ENCODE measurements at regions not wholly inside any gene's neighbourhood (a gene's known extent, or its start where the extent isn't known, plus 50 kb on each side); places are given as distances from the start of the nearest gene placed in this dataset.
A peak's percentile ranks its signal among the peaks of the same experiment; 100 is the strongest.
"Not testable (repeated sequence)": the region's sequence is repeated elsewhere in the genome, so short reads cannot be mapped to it uniquely, and the experiment has no call there.

GRCh38 chr15:53189860-53190259, 399.7 kb upstream of the ONECUT1 start:
- H3K27ac ChIP-seq (ENCODE audit: low read depth in 1 of 3, low read length in 2 of 3), result no peak overlapping the region
- 54 to 62% (median 61%) methylated on average over 4 of the region's 4 CpGs for WGBS, 3 donors
- H3K4me3 ChIP-seq (ENCODE audit: low read depth in 1 of 3, low read length in 3 of 3), result no peak overlapping the region
- H3K36me3 ChIP-seq (ENCODE audit: control insufficient read depth in 3 of 3, insufficient read depth in 2 of 3, low read depth in 1 of 3, low read length in 3 of 3), result no peaks in the 10 kb centered on the region
- no peak for DNase-seq
- H3K9me3 ChIP-seq (ENCODE audit: control insufficient read depth in 2 of 2, insufficient read depth in 1 of 2, low read depth in 1 of 2, low read length in 1 of 2), result no peaks in the 10 kb centered on the region
- H3K4me1 ChIP-seq (ENCODE audit: control insufficient read depth in 3 of 3, insufficient read depth in 2 of 3, low read depth in 1 of 3, low read length in 2 of 3), result no peaks in the 10 kb centered on the region
- no peak for FAIRE-seq
- no peaks in the 10 kb centered on the region for H3K27me3 ChIP-seq (ENCODE audit: control insufficient read depth in 3 of 3, insufficient read depth in 3 of 3, low read length in 3 of 3)

- not testable (repeated sequence) for H3K27me3 ChIP-seq (ENCODE audit: control insufficient read depth in 3 of 3, insufficient read depth in 3 of 3, low read length in 3 of 3); FAIRE-seq; H3K36me3 ChIP-seq (ENCODE audit: control insufficient read depth in 3 of 3, insufficient read depth in 2 of 3, low read depth in 1 of 3, low read length in 3 of 3); H3K9me3 ChIP-seq (ENCODE audit: control insufficient read depth in 2 of 2, insufficient read depth in 1 of 2, low read depth in 1 of 2, low read length in 1 of 2); H3K4me1 ChIP-seq (ENCODE audit: control insufficient read depth in 3 of 3, insufficient read depth in 2 of 3, low read depth in 1 of 3, low read length in 2 of 3); H3K27ac ChIP-seq (ENCODE audit: low read depth in 1 of 3, low read length in 2 of 3); DNase-seq; H3K4me3 ChIP-seq (ENCODE audit: low read depth in 1 of 3, low read length in 3 of 3)
- 85 to 88% (median 85%) methylated on average over 9 of the region's 9 CpGs for WGBS, 3 donors
Observed at GRCh38 chr15:53183449-53183848, 393.3 kb upstream of the ONECUT1 start.

GRCh38 chr15:53171571-53171970, 381.4 kb upstream of the ONECUT1 start:
- Histone ChIP-seq H3K4me3 (ENCODE audit: low read depth in 1 of 3, low read length in 3 of 3) (no peak overlapping the region), H3K4me1 (ENCODE audit: control insufficient read depth in 3 of 3, insufficient read depth in 2 of 3, low read depth in 1 of 3, low read length in 2 of 3) (no peaks in the 10 kb centered on the region), H3K27me3 (ENCODE audit: control insufficient read depth in 3 of 3, insufficient read depth in 3 of 3, low read length in 3 of 3) (no peaks in the 10 kb centered on the region), H3K36me3 (ENCODE audit: control insufficient read depth in 3 of 3, insufficient read depth in 2 of 3, low read depth in 1 of 3, low read length in 3 of 3) (no peaks in the 10 kb centered on the region), H3K27ac (ENCODE audit: low read depth in 1 of 3, low read length in 2 of 3) (no peak overlapping the region), H3K9me3 (ENCODE audit: control insufficient read depth in 2 of 2, insufficient read depth in 1 of 2, low read depth in 1 of 2, low read length in 1 of 2) (no peaks in the 10 kb centered on the region)
- no peak for DNase-seq
- no peak for FAIRE-seq
- WGBS, 3 donors, result 75 to 88% (median 79%) methylated on average over 1 of the region's 1 CpG

GRCh38 chr15:53166684-53167201, 376.6 kb upstream of the ONECUT1 start:
- DNase-seq (no peak), FAIRE-seq (no peak)
- no peaks in the 10 kb centered on the region for H3K4me1 ChIP-seq (ENCODE audit: control insufficient read depth in 3 of 3, insufficient read depth in 2 of 3, low read depth in 1 of 3, low read length in 2 of 3)
- H3K27me3 ChIP-seq (ENCODE audit: control insufficient read depth in 3 of 3, insufficient read depth in 3 of 3, low read length in 3 of 3), result no peaks in the 10 kb centered on the region
- 57 to 62% (median 59%) methylated on average over 2 of the region's 2 CpGs for WGBS, 3 donors
- peak overlapping the region in 1 of 3 donors; percentile 33 for H3K27ac ChIP-seq (ENCODE audit: low read depth in 1 of 3, low read length in 2 of 3)
- H3K9me3 ChIP-seq (ENCODE audit: control insufficient read depth in 2 of 2, insufficient read depth in 1 of 2, low read depth in 1 of 2, low read length in 1 of 2), result no peaks in the 10 kb centered on the region
- no peak overlapping the region for H3K4me3 ChIP-seq (ENCODE audit: low read depth in 1 of 3, low read length in 3 of 3)
- H3K36me3 ChIP-seq (ENCODE audit: control insufficient read depth in 3 of 3, insufficient read depth in 2 of 3, low read depth in 1 of 3, low read length in 3 of 3), result no peaks in the 10 kb centered on the region

GRCh38 chr15:53165988-53166683, 376.0 kb upstream of the ONECUT1 start:
- FAIRE-seq (no peak), DNase-seq (peak in 1 of 2 donors; percentile 11)
- Histone ChIP-seq H3K27me3 (ENCODE audit: control insufficient read depth in 3 of 3, insufficient read depth in 3 of 3, low read length in 3 of 3) (no peaks in the 10 kb centered on the region), H3K4me1 (ENCODE audit: control insufficient read depth in 3 of 3, insufficient read depth in 2 of 3, low read depth in 1 of 3, low read length in 2 of 3) (no peaks in the 10 kb centered on the region), H3K9me3 (ENCODE audit: control insufficient read depth in 2 of 2, insufficient read depth in 1 of 2, low read depth in 1 of 2, low read length in 1 of 2) (no peaks in the 10 kb centered on the region), H3K4me3 (ENCODE audit: low read depth in 1 of 3, low read length in 3 of 3) (no peak overlapping the region), H3K36me3 (ENCODE audit: control insufficient read depth in 3 of 3, insufficient read depth in 2 of 3, low read depth in 1 of 3, low read length in 3 of 3) (no peaks in the 10 kb centered on the region), H3K27ac (ENCODE audit: low read depth in 1 of 3, low read length in 2 of 3) (peak overlapping the region in 1 of 3 donors; percentile 33)
- WGBS, 3 donors, result 73 to 81% (median 75%) methylated on average over 7 of the region's 7 CpGs

- no peak overlapping the region for H3K27ac ChIP-seq (ENCODE audit: low read depth in 1 of 3, low read length in 2 of 3)
- DNase-seq (no peak), FAIRE-seq (no peak)
- H3K4me3 ChIP-seq (ENCODE audit: low read depth in 1 of 3, low read length in 3 of 3), result no peak overlapping the region
- no peaks in the 10 kb centered on the region for H3K4me1 ChIP-seq (ENCODE audit: control insufficient read depth in 3 of 3, insufficient read depth in 2 of 3, low read depth in 1 of 3, low read length in 2 of 3)
- H3K9me3 ChIP-seq (ENCODE audit: control insufficient read depth in 2 of 2, insufficient read depth in 1 of 2, low read depth in 1 of 2, low read length in 1 of 2), result no peaks in the 10 kb centered on the region
- no peaks in the 10 kb centered on the region for H3K27me3 ChIP-seq (ENCODE audit: control insufficient read depth in 3 of 3, insufficient read depth in 3 of 3, low read length in 3 of 3)
- H3K36me3 ChIP-seq (ENCODE audit: control insufficient read depth in 3 of 3, insufficient read depth in 2 of 3, low read depth in 1 of 3, low read length in 3 of 3), result no peaks in the 10 kb centered on the region
- 14 to 53% (median 16%) methylated on average over 3 of the region's 3 CpGs for WGBS, 3 donors
Observed at GRCh38 chr15:53160092-53160704, 370.1 kb upstream of the ONECUT1 start.

GRCh38 chr15:53159458-53159857, 369.3 kb upstream of the ONECUT1 start:
- Histone ChIP-seq H3K4me1 (ENCODE audit: control insufficient read depth in 3 of 3, insufficient read depth in 2 of 3, low read depth in 1 of 3, low read length in 2 of 3) (no peaks in the 10 kb centered on the region), H3K9me3 (ENCODE audit: control insufficient read depth in 2 of 2, insufficient read depth in 1 of 2, low read depth in 1 of 2, low read length in 1 of 2) (no peaks in the 10 kb centered on the region), H3K27ac (ENCODE audit: low read depth in 1 of 3, low read length in 2 of 3) (no peak overlapping the region), H3K36me3 (ENCODE audit: control insufficient read depth in 3 of 3, insufficient read depth in 2 of 3, low read depth in 1 of 3, low read length in 3 of 3) (no peaks in the 10 kb centered on the region), H3K4me3 (ENCODE audit: low read depth in 1 of 3, low read length in 3 of 3) (no peak overlapping the region), H3K27me3 (ENCODE audit: control insufficient read depth in 3 of 3, insufficient read depth in 3 of 3, low read length in 3 of 3) (no peaks in the 10 kb centered on the region)
- FAIRE-seq (no peak), DNase-seq (no peak)

- Histone ChIP-seq H3K9me3 (ENCODE audit: control insufficient read depth in 2 of 2, insufficient read depth in 1 of 2, low read depth in 1 of 2, low read length in 1 of 2) (no peaks in the 10 kb centered on the region), H3K4me3 (ENCODE audit: low read depth in 1 of 3, low read length in 3 of 3) (no peak overlapping the region), H3K27me3 (ENCODE audit: control insufficient read depth in 3 of 3, insufficient read depth in 3 of 3, low read length in 3 of 3) (no peaks in the 10 kb centered on the region), H3K36me3 (ENCODE audit: control insufficient read depth in 3 of 3, insufficient read depth in 2 of 3, low read depth in 1 of 3, low read length in 3 of 3) (no peaks in the 10 kb centered on the region), H3K27ac (ENCODE audit: low read depth in 1 of 3, low read length in 2 of 3) (no peak overlapping the region), H3K4me1 (ENCODE audit: control insufficient read depth in 3 of 3, insufficient read depth in 2 of 3, low read depth in 1 of 3, low read length in 2 of 3) (no peaks in the 10 kb centered on the region)
- FAIRE-seq (no peak), DNase-seq (no peak)
- WGBS, 3 donors, result 72 to 85% (median 79%) methylated on average over 3 of the region's 3 CpGs
Observed at GRCh38 chr15:53158995-53159394, 368.9 kb upstream of the ONECUT1 start.
